ENCODE measurements at regions not wholly inside any gene's neighbourhood (a gene's known extent, or its start where the extent isn't known, plus 50 kb on each side); places are given as distances from the start of the nearest gene placed in this dataset.

GRCh38 chr12:88946372-88946997 is 366.2 kb upstream of the KITLG start:
- TF ChIP-seq NFIC (IDR thresholded peaks at IDR 0.05) (no peak), RAD21 (IDR thresholded peaks at IDR 0.05; ENCODE audit: low read depth) (no peak), EGR1 (IDR thresholded peaks at IDR 0.05) (no peak), USF1 (IDR thresholded peaks at IDR 0.05) (no peak), MAX (IDR thresholded peaks at IDR 0.05) (no peak), EP300 (IDR thresholded peaks at IDR 0.05; ENCODE audit: borderline replicate concordance) (no peak), FOXM1 (IDR thresholded peaks at IDR 0.05; ENCODE audit: borderline replicate concordance, low read depth) (no peak)
